ENCODE measurements at regions not wholly inside any gene's neighbourhood (a gene's known extent, or its start where the extent isn't known, plus 50 kb on each side); places are given as distances from the start of the nearest gene placed in this dataset.

DNA sequence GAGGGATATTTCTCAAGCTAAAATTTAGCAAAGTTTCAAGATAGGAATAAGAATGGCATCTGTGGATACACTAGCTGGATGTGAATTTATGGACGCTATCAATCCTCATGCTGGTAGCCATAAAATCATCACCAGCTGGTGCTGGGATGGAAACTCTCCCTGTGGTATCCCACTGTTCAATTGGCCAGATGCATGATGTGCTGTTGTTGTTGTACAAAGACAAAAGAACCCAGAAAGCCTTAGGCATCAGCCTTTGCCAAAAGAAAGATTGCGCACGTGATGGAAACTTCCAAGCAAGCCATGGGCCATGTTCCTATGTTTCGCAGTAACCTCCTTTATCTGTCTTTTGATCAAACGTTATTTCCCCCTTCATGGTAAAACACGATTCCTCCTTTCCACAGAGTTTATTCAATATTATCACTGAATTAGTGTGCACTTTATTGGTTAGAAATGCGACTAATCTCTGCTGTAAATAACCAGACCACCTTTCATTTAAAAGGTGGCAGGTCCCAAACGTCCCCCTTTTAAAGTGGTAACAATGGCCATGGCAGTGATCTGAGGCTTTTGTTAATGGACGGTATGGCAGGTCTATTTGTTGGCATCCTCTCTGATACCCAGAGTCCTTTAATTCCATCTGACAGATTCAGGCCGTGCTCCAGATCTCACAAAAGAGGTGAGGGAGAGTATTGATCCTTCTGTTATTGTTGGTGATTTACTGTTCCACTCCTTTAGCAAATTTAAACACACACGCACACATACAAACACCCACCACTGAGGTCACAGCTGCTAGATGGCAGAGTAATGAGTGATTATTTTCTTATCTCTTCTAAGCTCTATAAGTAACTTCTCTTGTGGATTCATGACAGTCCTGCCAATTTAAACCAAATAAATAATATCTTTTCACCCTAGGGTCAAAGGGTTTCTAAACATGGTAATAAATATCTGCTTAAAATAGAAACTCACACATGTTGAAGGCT lies 291.2 kb upstream of the KCNMB2 start:
- H4K20me1 ChIP-seq (ENCODE audit: control insufficient read depth, insufficient read depth, low read depth, low read length) = no peaks in the 10 kb centered on the region
- no peaks in the 10 kb centered on the region for H3F3A ChIP-seq (ENCODE audit: control insufficient read depth, insufficient read depth)
- H3K27me3 ChIP-seq (ENCODE audit: control insufficient read depth, low read length) = no peaks in the 10 kb centered on the region
- H3K9me2 ChIP-seq (replicated peaks; ENCODE audit: control insufficient read depth, low read length) = no peaks in the 10 kb centered on the region
- H3K9me3 ChIP-seq (ENCODE audit: control insufficient read depth, insufficient read depth, low read length) = no peaks in the 10 kb centered on the region
- no peaks in the 10 kb centered on the region for H3K36me3 ChIP-seq (ENCODE audit: control insufficient read depth, low read length)
- H3K4me2 ChIP-seq (ENCODE audit: low read length) = no peak overlapping the region
- no peak for TF ChIP-seq CTCF (IDR thresholded peaks at IDR 0.05; ENCODE audit: low read depth, low read length, poor library complexity, severe bottlenecking)
- TF ChIP-seq EZH2phosphoT487 (IDR thresholded peaks at IDR 0.05; ENCODE audit: borderline replicate concordance, low read length) = no peak
- H3K4me1 ChIP-seq (ENCODE audit: control insufficient read depth, low read length) = no peaks in the 10 kb centered on the region
- no peak overlapping the region for H3K4me3 ChIP-seq (ENCODE audit: low read length)
- no peak overlapping the region for H3K27ac ChIP-seq (ENCODE audit: low read depth, low read length)
- H3K79me2 ChIP-seq (ENCODE audit: control insufficient read depth, low read length) = no peaks in the 10 kb centered on the region

- TF ChIP-seq CTCF (IDR thresholded peaks at IDR 0.05; ENCODE audit: low read depth, low read length, poor library complexity, severe bottlenecking) (no peak), EZH2phosphoT487 (IDR thresholded peaks at IDR 0.05; ENCODE audit: borderline replicate concordance, low read length) (no peak)
- no peaks in the 10 kb centered on the region for H3K79me2 ChIP-seq (ENCODE audit: control insufficient read depth, low read length)
- no peaks in the 10 kb centered on the region for H3K4me1 ChIP-seq (ENCODE audit: control insufficient read depth, low read length)
- H4K20me1 ChIP-seq (ENCODE audit: control insufficient read depth, insufficient read depth, low read depth, low read length) = no peaks in the 10 kb centered on the region
- H3K9me2 ChIP-seq (replicated peaks; ENCODE audit: control insufficient read depth, low read length) = no peaks in the 10 kb centered on the region
- no peaks in the 10 kb centered on the region for H3K9me3 ChIP-seq (ENCODE audit: control insufficient read depth, insufficient read depth, low read length)
- no peaks in the 10 kb centered on the region for H3K27me3 ChIP-seq (ENCODE audit: control insufficient read depth, low read length)
- no peak overlapping the region for H3K27ac ChIP-seq (ENCODE audit: low read depth, low read length)
- no peak overlapping the region for H3K4me3 ChIP-seq (ENCODE audit: low read length)
- no peaks in the 10 kb centered on the region for H3K36me3 ChIP-seq (ENCODE audit: control insufficient read depth, low read length)
- H3K4me2 ChIP-seq (ENCODE audit: low read length) = no peak overlapping the region
- no peaks in the 10 kb centered on the region for H3F3A ChIP-seq (ENCODE audit: control insufficient read depth, insufficient read depth)
These were observed 290.2 kb upstream of the KCNMB2 start for GRCh38 chr3:178246004-178246403.

DNA sequence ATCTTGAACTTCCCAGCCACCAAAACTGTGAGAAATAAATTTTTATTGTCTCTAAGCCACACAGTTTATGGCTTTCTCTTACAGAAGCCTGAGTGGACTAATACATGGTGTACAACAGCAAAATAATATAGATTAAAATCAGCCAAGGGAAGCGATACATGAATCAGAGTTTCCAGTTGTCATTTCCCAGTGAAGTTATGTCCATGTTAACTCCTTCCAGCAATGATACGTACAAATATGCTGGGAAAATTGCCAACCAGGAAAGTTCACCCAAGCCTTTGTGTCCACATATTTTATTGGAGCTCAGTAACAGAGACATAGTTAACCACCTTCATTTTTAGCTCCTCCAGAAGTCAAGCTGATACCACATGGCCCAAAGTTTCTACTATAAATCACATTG lies 280.9 kb upstream of the KCNMB2 start:
- Histone ChIP-seq H3K9me2 (replicated peaks; ENCODE audit: control insufficient read depth, low read length) (no peaks in the 10 kb centered on the region), H3K4me3 (ENCODE audit: low read length) (no peak overlapping the region), H3K79me2 (ENCODE audit: control insufficient read depth, low read length) (no peaks in the 10 kb centered on the region), H3K27me3 (ENCODE audit: control insufficient read depth, low read length) (no peaks in the 10 kb centered on the region), H3K27ac (ENCODE audit: low read depth, low read length) (no peak overlapping the region), H4K20me1 (ENCODE audit: control insufficient read depth, insufficient read depth, low read depth, low read length) (no peaks in the 10 kb centered on the region), H3K9me3 (ENCODE audit: control insufficient read depth, insufficient read depth, low read length) (no peaks in the 10 kb centered on the region), H3K4me2 (ENCODE audit: low read length) (no peak overlapping the region), H3K36me3 (ENCODE audit: control insufficient read depth, low read length) (no peaks in the 10 kb centered on the region), H3F3A (ENCODE audit: control insufficient read depth, insufficient read depth) (no peaks in the 10 kb centered on the region), H3K4me1 (ENCODE audit: control insufficient read depth, low read length) (no peaks in the 10 kb centered on the region)
- TF ChIP-seq EZH2phosphoT487 (IDR thresholded peaks at IDR 0.05; ENCODE audit: borderline replicate concordance, low read length) (no peak), CTCF (IDR thresholded peaks at IDR 0.05; ENCODE audit: low read depth, low read length, poor library complexity, severe bottlenecking) (no peak)
